ENCODE measurements at regions not wholly inside any gene's neighbourhood (a gene's known extent, or its start where the extent isn't known, plus 50 kb on each side); places are given as distances from the start of the nearest gene placed in this dataset.

DNA sequence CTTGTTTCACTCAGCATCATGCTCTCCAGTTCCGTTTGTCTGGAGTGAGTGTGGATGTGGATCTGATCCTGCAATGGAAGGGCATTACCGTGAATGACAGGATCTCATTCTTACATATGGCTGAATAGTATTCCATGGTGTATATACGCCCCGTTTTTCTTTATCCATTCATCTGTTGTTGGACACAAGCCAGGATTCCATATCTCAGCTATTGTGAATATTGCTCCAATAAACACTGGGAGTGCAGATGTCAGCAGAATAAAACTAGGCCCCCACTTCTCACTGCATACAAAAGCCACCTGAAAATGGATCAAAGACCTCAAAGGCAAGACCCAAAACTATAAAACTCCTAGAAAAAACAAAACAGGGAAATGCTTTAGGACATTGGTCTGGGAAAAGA lies 120.3 kb upstream of the TMPRSS2 start:
- H3K9me3 Mint-ChIP-seq (ENCODE audit: low read depth), result peaks cover 3% of the 10 kb centered on the region
- DNase-seq (ENCODE audit: low spot score), result no peak

DNA sequence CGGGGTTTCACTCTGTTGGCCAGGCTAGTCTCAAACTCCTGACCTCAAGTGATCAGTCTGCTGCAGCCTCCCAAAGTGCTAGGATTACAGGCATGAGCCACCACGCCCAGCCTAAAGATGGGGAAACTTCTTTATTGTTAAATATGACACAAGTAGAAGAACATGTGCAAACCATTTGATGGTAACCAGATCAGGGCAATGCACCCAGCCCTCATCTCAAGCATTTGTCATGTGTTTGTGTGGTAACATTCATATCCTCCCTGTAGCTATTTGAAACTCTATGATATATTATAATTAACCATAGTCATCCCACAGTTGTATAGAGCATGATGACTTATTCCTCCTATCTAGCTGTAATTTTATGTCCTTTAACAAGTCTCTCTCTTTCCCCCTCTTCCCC lies 119.5 kb upstream of the TMPRSS2 start:
- Mint-ChIP-seq H3K4me3 (ENCODE audit: unreplicated experiment) (no peak overlapping the region), H3K9me3 (ENCODE audit: low read depth) (peaks cover 3% of the 10 kb centered on the region), H3K27me3 (ENCODE audit: low read depth) (no peaks in the 10 kb centered on the region), H3K36me3 (ENCODE audit: low read depth) (peaks cover 1% of the 10 kb centered on the region), H3K27ac (ENCODE audit: unreplicated experiment) (no peak overlapping the region), H3K4me1 (ENCODE audit: low read depth) (peaks cover 30% of the 10 kb centered on the region)
- DNase-seq (ENCODE audit: low spot score), result no peak
- TF ChIP-seq, protein P1, sequence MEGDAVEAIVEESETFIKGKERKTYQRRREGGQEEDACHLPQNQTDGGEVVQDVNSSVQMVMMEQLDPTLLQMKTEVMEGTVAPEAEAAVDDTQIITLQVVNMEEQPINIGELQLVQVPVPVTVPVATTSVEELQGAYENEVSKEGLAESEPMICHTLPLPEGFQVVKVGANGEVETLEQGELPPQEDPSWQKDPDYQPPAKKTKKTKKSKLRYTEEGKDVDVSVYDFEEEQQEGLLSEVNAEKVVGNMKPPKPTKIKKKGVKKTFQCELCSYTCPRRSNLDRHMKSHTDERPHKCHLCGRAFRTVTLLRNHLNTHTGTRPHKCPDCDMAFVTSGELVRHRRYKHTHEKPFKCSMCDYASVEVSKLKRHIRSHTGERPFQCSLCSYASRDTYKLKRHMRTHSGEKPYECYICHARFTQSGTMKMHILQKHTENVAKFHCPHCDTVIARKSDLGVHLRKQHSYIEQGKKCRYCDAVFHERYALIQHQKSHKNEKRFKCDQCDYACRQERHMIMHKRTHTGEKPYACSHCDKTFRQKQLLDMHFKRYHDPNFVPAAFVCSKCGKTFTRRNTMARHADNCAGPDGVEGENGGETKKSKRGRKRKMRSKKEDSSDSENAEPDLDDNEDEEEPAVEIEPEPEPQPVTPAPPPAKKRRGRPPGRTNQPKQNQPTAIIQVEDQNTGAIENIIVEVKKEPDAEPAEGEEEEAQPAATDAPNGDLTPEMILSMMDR (IDR thresholded peaks at IDR 0.05), result no peak

More for the DNA sequence above, 120.3 kb upstream of the TMPRSS2 start:
- TF ChIP-seq, protein P1 (IDR thresholded peaks at IDR 0.05), result no peak
- Mint-ChIP-seq H3K4me3 (ENCODE audit: unreplicated experiment) (no peak overlapping the region), H3K4me1 (ENCODE audit: low read depth) (peaks cover 24% of the 10 kb centered on the region), H3K27ac (ENCODE audit: unreplicated experiment) (no peak overlapping the region), H3K27me3 (ENCODE audit: low read depth) (no peaks in the 10 kb centered on the region), H3K36me3 (ENCODE audit: low read depth) (peaks cover 1% of the 10 kb centered on the region)

DNA sequence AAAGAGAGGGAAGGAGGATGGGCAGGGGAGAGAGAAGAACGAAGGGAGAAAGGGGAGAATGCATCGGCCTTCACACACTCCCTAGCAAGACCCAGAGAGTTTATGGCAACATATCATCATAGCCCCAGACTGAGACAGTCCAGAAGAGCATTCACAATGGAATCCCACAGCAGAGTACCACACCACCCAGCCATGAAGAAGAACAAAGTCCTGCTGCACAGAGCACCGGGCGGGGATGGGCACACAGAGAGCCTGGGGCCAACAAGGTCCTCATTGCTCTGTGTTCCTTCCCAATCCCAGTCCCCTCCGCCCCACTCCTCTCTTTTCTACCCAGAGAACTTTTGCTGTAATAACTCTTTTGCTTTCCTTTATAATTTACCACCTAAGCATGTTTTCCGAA lies 118.1 kb upstream of the TMPRSS2 start:
- Mint-ChIP-seq H3K9me3 (ENCODE audit: low read depth) (peaks cover 3% of the 10 kb centered on the region), H3K4me3 (ENCODE audit: unreplicated experiment) (no peak overlapping the region), H3K27me3 (ENCODE audit: low read depth) (no peaks in the 10 kb centered on the region), H3K27ac (ENCODE audit: unreplicated experiment) (no peak overlapping the region), H3K4me1 (ENCODE audit: low read depth) (peaks cover 18% of the 10 kb centered on the region), H3K36me3 (ENCODE audit: low read depth) (peaks cover 1% of the 10 kb centered on the region)
- DNase-seq (ENCODE audit: low spot score), result no peak
- TF ChIP-seq, protein P1 (IDR thresholded peaks at IDR 0.05), result no peak

DNA sequence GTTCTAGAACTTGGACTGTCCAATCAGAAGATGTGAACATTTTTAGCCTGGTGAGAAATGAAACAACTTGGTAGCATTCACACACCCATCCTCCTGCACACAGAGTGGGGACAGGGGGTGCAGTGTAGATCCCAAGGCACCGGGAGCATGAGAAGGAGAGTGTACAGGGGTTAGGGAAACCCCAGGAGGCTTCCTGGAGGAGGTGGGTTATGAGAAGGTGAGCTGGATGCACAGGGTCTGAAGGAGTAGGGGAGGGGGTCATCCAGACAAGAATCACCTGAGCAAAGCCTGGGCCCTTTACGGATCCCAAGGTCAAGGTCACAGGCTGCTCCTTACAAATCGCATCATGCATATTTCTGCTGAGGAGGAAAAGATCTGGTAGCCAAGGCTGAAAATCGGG lies 117.5 kb upstream of the TMPRSS2 start:
- TF ChIP-seq, protein P1 (IDR thresholded peaks at IDR 0.05), result no peak
- no peak for DNase-seq (ENCODE audit: low spot score)
- Mint-ChIP-seq H3K4me3 (ENCODE audit: unreplicated experiment) (no peak overlapping the region), H3K27ac (ENCODE audit: unreplicated experiment) (peak overlapping the region; percentile 15), H3K9me3 (ENCODE audit: low read depth) (peaks cover 3% of the 10 kb centered on the region), H3K36me3 (ENCODE audit: low read depth) (peaks cover 1% of the 10 kb centered on the region), H3K4me1 (ENCODE audit: low read depth) (peaks cover 14% of the 10 kb centered on the region), H3K27me3 (ENCODE audit: low read depth) (no peaks in the 10 kb centered on the region)

DNA sequence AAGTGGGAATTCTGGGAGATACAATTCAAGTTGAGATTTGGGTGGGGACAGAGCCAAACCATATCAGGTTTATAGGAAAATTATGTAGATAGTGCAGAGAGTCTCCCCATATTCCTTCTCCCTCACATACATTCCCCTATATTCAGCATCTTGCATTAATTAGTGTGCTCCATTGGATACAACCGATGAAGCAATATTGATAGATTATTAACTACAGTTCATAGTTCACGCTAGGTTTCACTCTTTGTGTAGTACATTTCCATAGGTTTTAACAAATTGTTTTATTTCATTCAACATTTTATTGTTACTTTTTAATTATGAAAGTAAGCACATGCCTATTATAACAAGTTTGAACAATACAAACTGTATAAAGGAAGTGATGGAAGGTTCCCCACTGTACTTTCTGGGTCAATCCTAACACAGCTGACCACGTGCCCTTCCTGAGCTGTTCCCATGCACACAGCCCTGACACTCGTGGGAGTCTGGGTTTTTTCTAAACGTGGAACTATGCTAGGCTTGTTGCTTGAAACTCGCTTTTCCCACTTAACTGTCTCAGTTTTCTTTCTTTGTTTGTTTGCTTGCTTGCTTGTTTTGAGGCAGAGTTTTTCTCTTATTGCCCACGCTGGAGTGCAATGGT lies 116.8 kb upstream of the TMPRSS2 start:
- DNase-seq (ENCODE audit: low spot score), result no peak
- Mint-ChIP-seq H3K4me1 (ENCODE audit: low read depth) (peaks cover 13% of the 10 kb centered on the region), H3K36me3 (ENCODE audit: low read depth) (peaks cover 1% of the 10 kb centered on the region), H3K27ac (ENCODE audit: unreplicated experiment) (peak overlapping the region; percentile 15), H3K4me3 (ENCODE audit: unreplicated experiment) (no peak overlapping the region), H3K27me3 (ENCODE audit: low read depth) (no peaks in the 10 kb centered on the region), H3K9me3 (ENCODE audit: low read depth) (peaks cover 3% of the 10 kb centered on the region)
- TF ChIP-seq, protein P1 (IDR thresholded peaks at IDR 0.05), result no peak
